HG03520 (cell line): ENCODE measurements at regions not wholly inside any gene's neighbourhood (a gene's known extent, or its start where the extent isn't known, plus 50 kb on each side); places are given as distances from the start of the nearest gene placed in this dataset.

Experiments used
- ATAC-seq: cut with Tn5 transposase; IDR thresholded peaks from one replicate; pipeline ENCODE4 v1.9.1; 2021; ENCODE audit warnings: mild to moderate bottlenecking, moderate library complexity; ENCODE audit not compliant: unreplicated experiment

- no peak for ATAC-seq
Measured at GRCh38 chr10:108902619-108903285, 1020.6 kb downstream of the XPNPEP1 start.

DNA sequence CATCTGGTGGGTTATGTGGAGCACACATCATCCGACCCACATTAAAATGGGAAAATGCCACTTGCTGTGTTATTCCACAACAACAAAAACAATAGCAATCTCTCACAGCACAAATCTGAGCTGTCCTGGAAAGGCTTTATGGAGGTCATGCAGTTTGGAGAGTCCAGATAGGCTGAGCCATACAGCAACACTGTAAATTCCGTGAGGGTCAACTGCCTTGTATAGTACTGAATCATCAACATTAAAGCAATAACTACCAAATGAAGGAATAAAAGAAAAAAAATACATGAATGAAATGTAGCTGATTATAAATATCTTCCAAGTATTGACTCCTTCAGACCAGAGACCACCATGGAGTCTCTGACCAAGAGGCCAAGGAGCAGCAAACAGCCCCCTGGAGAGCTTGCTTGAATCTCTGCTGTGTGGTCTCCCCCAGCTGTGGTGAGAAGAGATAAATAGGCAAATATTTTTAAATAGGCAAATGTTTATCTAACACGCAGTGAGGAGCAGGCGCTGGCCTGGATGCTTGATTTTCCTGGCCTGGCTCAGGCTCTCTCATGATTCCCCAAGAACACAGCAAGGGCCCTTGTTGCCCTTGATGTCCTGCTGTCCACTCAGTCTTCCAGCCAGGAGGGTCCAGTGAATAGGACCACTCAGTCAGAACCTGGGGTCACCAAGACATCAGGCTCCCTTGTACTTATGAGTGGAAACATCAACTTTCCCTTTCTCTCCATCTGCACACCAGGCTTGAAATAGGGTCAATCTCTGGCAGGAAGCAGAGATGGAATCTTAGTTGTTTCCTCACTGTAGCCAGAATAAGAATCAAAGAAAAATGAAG, 1021.3 kb downstream of the XPNPEP1 start:
- ATAC-seq = no peak

GRCh38 chr10:108899670-108900069, 1023.6 kb downstream of the XPNPEP1 start:
- no peak for ATAC-seq

- peak; percentile 88 for ATAC-seq
Measured at GRCh38 chr10:108894402-108895301, 1028.7 kb downstream of the XPNPEP1 start.

GRCh38 chr10:108877095-108877561, 1046.2 kb downstream of the XPNPEP1 start:
- ATAC-seq = no peak

- no peak for ATAC-seq
Measured at GRCh38 chr10:108872854-108873253, 1050.5 kb downstream of the XPNPEP1 start.

- ATAC-seq = no peak
Measured at GRCh38 chr10:108868881-108869280, 1054.4 kb downstream of the XPNPEP1 start.

DNA sequence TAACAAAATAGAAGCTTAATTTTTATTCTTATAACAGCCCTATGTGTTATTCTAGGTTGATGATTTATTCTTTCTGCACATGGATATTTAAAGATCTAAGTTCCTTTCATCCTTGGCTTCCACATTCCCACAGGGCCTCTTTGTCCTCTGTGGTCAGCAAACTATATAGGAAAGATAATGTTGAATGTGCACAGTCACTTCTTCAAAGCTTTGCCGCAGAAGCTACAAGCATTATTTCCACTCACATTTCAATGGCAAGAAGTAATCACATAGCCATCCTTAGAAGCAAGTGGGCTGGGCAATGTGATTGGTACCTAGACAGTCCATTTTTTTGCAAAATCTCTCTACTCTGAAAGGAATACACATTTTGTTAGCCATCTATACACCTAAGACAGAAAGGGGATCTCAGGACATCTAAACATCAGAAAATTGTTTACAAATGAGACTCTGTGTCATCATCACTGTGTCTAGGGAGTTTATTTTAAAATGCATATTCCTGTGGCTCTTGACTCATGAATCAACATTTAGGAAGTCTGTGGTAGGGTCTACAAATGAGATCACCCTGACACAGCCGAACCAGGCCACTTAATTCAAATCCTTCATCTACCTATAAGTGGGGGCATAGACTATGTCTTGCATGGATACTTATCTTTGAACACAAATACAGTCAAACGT, 1060.5 kb downstream of the XPNPEP1 start:
- ATAC-seq = no peak

GRCh38 chr10:108861181-108861754, 1062.0 kb downstream of the XPNPEP1 start:
- no peak for ATAC-seq

- peak; percentile 71 for ATAC-seq
Measured at GRCh38 chr10:108852211-108852610, 1071.1 kb downstream of the XPNPEP1 start.

DNA sequence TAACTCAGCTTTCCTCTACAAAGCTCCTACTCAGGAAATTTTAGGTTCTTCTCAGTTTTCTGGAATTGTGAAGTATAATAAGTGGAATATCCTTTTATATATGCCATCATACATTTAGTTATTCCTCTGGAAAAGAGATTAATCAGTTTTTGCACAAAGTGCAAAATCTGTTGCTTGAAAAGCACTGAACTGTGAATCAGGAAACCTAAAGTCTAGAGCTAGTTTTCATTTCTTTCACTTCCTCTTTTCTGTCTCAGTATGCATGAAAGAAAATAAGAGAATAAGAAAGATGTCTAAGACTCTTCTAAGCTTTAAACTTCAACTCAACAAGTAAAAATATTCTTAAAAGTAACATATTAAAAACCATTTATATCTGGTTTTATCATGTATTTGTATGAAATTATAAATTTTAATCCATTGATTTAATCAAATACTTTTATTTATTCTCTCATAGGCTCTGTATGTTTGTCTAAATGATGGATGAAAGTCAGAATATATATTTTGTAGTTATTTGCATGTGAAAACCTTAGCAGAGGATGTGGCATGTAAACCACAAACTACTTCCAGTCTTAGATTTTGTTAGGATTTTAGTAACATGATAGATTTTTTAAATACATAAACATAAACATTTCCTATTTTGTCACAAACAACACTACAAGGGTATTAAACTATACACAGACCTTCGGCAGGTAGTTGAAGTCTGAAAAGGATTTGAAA, 1073.0 kb downstream of the XPNPEP1 start:
- peak; percentile 84 for ATAC-seq

DNA sequence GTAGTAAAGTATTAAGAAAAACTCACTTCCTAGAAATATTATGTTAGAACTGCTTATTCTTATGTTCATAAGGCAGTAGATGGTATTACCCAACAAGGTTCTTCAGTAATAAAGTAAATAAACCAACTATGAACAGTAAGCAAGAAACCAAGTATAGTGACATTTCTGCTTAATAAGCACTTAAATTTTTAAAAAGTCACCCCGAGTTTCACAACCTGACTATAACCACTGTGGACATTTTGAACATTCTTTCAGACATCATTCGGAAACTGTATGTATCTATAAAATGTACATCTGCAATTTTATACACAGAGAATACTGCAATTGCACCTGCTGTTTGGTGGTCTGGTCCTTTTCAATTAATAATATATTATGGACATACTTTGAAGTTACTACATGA, 1073.6 kb downstream of the XPNPEP1 start:
- ATAC-seq = peak; percentile 16

- ATAC-seq = no peak
Measured at GRCh38 chr10:108849186-108849585, 1074.1 kb downstream of the XPNPEP1 start.

GRCh38 chr10:108848046-108848445, 1075.3 kb downstream of the XPNPEP1 start:
- no peak for ATAC-seq

DNA sequence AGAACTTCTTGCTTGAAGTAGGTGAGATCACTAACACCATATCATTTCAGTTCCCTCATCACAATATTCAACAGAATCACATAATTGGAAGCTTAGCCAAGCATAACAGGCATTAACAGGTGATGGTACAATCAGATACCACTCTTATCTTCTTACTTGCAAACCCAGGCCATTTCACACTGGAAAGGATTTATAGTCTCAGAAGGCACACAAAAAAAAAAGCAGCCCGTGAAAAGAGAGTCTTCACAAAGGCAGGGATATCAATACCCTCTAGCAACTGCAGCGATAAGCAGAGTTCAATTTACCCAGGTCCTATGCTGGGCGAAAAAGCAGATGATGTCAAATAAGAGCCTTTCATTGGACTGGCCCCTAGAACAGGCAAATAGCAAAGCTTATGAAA, 1082.4 kb downstream of the XPNPEP1 start:
- ATAC-seq = no peak

GRCh38 chr10:108836362-108836761, 1086.9 kb downstream of the XPNPEP1 start:
- no peak for ATAC-seq

- no peak for ATAC-seq
Measured at GRCh38 chr10:108822026-108822425, 1101.3 kb downstream of the XPNPEP1 start.

- no peak for ATAC-seq
Measured at GRCh38 chr10:108819302-108819701, 1104.0 kb downstream of the XPNPEP1 start.

DNA sequence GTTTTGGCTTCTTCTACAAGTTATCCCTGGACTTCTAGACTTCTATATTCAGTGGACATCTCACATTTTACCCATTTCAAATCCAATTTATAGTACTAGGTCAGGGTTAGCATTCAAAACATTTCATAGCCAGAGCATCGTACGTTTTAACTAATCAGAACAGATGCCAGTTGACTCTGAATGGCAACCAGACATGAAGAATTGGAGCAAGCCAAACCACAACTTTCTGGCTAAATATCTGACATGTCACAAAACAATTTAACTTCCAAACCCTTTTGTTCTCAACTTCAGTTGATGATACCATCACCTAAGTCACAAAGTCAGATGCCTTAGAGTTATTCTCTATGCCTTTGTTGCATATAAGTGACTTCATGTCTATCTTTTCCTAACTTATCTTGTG, 1105.7 kb downstream of the XPNPEP1 start:
- no peak for ATAC-seq

GRCh38 chr10:108817135-108817534, 1106.2 kb downstream of the XPNPEP1 start:
- no peak for ATAC-seq
